ENCODE measurements at regions not wholly inside any gene's neighbourhood (a gene's known extent, or its start where the extent isn't known, plus 50 kb on each side); places are given as distances from the start of the nearest gene placed in this dataset.

DNA sequence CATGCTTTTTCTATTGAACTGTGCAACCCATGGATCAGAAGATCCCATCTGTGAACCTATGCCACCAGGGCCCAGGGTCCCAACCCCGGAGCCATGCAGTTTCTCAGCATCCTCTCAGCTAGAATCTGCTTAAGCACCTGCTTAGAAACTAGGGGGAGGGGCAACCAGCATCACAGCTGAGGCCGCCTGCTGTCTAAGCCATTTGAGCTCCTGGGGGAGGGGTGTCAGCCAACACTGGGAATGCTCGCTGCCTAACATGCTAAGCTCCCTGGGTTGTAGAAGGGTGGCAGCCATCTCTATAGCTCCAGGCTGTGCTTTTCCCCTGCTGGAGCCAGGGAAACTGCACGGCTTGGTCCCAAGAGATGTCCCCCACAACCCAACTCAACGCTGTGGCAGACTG lies 322.8 kb downstream of the EDEM1 start:
- DNase-seq, result no peak
- Histone ChIP-seq H3K4me1 (no peaks in the 10 kb centered on the region), H3K9me3 (peaks cover 0 to 36% (median 8%) of the 10 kb centered on the region in 12 donors), H3K36me3 (no peaks in the 10 kb centered on the region), H3K27ac (no peak overlapping the region), H3K4me3 (no peak overlapping the region), H3K27me3 (no peaks in the 10 kb centered on the region)
- no peak for ATAC-seq
- intact Hi-C loops (cut with DNase I), result no loop called here
- TF ChIP-seq CTCF (IDR thresholded peaks at IDR 0.05) (no peak), POLR2A (IDR thresholded peaks at IDR 0.05) (no peak)
- WGBS, 4 donors, result 64 to 88% (median 74%) methylated on average over 4 to 5 of the region's 5 CpGs

DNA sequence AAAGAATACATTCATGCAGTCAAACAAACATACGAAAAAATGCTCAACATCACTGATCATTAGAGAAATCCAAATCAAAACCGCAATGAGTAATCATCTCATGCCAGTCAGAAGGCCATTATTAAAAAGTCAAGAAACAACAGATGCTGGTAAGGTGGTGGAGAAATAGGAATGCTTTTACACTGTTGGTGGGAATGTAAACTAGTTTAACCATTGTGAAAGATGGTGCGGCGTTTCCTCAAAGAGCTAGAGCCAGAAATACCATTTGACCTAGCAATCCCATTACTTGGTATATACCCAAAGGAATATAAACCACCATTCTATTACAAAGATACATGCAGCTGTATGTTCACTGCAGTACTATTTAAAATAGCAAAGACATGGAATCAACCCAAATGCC lies 330.4 kb downstream of the EDEM1 start:
- Histone ChIP-seq H3K27me3 (no peaks in the 10 kb centered on the region), H3K4me3 (no peak overlapping the region), H3K9me3 (peaks cover 0 to 42% (median 6%) of the 10 kb centered on the region in 12 donors), H3K36me3 (no peaks in the 10 kb centered on the region), H3K4me1 (no peaks in the 10 kb centered on the region), H3K27ac (no peak overlapping the region)
- WGBS, 4 donors, result 86 to 93% (median 91%) methylated on average over 4 of the region's 4 CpGs
- TF ChIP-seq CTCF (IDR thresholded peaks at IDR 0.05) (no peak), POLR2A (IDR thresholded peaks at IDR 0.05) (no peak)
- DNase-seq (no peak), ATAC-seq (no peak)
- intact Hi-C loops (cut with DNase I), result no loop called here

DNA sequence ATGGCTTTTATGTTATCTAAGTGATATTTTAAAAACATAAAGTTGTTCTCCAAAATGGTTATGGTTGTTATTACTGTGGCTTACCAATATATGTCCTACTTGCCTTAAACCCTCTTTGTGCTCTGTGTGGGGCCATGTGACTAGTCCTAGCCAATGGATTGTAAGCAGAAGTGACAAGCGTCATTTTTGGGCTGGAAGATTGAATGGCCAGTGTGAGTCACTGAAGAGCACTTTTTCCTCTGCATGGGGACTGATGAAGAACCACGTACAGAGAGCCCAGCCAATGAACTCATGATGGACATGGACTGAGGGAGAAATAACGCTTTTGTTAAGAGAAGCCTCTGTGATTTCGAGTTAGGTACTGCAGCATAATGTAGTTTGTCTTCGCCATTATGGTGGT lies 332.7 kb downstream of the EDEM1 start:
- Histone ChIP-seq H3K36me3 (no peaks in the 10 kb centered on the region), H3K27me3 (no peaks in the 10 kb centered on the region), H3K9me3 (peaks cover 0 to 22% (median under 1%) of the 10 kb centered on the region in 12 donors), H3K27ac (no peak overlapping the region), H3K4me3 (no peak overlapping the region), H3K4me1 (no peaks in the 10 kb centered on the region)
- DNase-seq, result no peak
- ATAC-seq, result no peak
- no peak for TF ChIP-seq POLR2A (IDR thresholded peaks at IDR 0.05)
- TF ChIP-seq CTCF (IDR thresholded peaks at IDR 0.05), result no peak
- WGBS, 4 donors, result 55 to 72% (median 62%) methylated on average over 5 of the region's 5 CpGs
- intact Hi-C loops (cut with DNase I), result no loop called here

DNA sequence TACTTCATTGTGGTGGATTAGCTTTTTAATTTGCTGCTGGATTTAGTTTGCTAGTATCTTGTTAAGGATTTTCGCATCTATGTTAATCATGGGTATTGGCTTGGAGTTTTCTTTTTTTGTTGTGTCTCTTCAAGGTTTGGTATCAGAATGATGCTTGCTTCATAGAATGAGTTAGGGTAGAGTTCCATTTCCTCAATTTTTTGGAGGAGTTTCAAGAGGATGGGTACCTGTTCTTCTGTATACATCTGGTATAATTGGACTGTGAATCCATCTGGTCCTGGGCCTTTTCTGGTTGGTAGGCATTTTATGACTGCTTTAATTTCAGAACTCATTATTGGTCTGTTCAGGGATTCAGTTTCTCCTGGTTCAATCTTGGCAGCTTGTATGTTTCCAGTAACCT lies 335.6 kb downstream of the EDEM1 start:
- intact Hi-C loops (cut with DNase I), result no loop called here
- Histone ChIP-seq H3K4me1 (no peaks in the 10 kb centered on the region), H3K27me3 (no peaks in the 10 kb centered on the region), H3K4me3 (no peak overlapping the region), H3K36me3 (no peaks in the 10 kb centered on the region), H3K27ac (no peak overlapping the region), H3K9me3 (peaks cover 0 to 5% (median 0%) of the 10 kb centered on the region in 12 donors)
- ATAC-seq (no peak), DNase-seq (no peak)
- WGBS, 4 donors, result 88 to 96% (median 91%) methylated on average over 1 of the region's 1 CpG
- TF ChIP-seq CTCF (IDR thresholded peaks at IDR 0.05), result no peak
- TF ChIP-seq POLR2A (IDR thresholded peaks at IDR 0.05), result no peak
